NOMO-1 (cell line): ENCODE measurements at regions not wholly inside any gene's neighbourhood (a gene's known extent, or its start where the extent isn't known, plus 50 kb on each side); places are given as distances from the start of the nearest gene placed in this dataset.

Experiments
- DNase-seq, 2 experiments: peaks; one replicate each; lab custom pipeline; 2025; ENCODE audit not compliant: unreplicated experiment in 2 of 2; lab: John Stamatoyannopoulos, UW

DNA sequence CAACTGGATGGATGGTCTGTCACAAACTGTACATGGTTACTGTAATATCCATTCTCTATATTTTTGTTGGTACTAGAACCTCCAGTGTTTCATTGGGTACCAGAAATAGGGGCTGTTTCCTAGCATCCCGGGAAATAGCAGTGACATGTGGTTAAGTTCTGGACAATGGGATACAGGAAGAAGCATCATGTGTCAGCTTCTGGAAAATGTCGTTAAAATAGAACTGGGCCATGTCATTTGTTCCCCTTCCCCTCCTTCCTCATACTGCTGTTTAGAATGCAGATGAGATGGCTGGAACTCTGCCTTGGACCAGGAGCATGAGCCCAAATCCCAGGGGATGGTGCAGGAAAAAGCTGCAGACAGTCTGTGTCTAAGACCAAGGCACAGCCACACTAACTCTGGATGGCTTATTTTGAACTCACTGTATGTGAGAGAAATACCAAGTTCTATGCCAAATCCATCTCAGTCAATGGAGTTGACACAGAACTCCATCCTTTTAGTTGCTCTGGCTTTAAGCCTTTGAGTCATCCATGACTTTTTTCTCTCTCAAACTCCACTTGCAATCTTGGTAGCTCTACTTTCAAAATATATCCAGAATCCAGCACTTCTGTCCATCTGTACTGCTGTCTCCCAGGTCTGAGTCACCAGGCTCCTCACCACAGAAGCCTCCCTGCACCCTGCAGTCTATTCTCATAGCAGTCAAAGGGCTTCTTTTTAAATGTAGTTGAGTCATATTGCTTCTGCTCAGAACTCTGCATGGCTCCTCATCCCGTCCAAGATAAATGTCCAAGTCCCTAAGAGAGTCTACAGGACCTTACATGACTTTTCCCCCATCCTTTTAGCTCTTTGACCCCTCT lies 184.2 kb downstream of the NSG2 start:
- DNase-seq, result no peak

DNA sequence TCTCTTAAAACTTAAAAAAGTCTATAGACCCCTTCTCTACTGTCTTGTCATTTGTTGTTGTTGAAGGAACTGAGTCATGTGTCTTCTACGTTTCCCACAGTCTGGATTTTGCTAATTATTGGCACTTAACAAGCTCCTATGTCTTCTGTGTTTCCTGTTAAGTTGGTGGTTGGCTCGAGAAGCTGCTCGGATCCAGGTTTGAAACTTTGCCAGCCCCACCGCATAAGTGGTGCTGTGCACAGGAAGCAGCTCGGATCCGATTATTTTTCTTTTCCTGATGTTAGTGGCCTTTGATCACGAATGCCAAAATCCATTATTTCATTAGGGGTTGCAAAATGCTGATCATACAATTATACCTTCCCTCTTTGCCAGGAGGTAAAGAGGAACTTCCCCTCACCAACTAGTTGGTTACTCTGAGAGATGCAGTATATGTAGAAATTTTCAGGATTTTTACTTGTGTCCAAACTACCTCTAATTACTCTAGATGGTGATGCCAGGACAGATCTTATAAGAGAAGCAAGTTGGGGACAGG lies 186.5 kb downstream of the NSG2 start:
- no peak for DNase-seq

DNA sequence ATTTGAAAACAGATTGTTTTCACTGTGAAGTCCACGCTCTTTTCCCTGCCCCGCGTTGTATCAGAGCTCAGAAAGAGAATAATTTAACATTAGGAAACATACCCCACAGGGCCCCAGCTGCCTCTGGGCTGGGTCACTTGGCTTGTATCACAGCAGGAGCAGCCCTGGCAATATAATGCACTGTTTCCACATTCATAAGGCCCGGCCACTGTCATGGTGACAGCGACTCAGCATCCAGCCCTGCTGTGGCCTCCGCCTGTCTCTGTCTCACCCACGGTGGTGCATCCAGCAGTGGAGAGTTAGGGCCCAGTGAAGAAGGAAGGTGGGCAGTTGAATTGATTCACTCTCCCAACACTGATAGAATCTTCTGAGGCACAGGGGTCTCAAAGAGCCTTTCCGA lies 188.9 kb downstream of the NSG2 start:
- DNase-seq, result no peak

DNA sequence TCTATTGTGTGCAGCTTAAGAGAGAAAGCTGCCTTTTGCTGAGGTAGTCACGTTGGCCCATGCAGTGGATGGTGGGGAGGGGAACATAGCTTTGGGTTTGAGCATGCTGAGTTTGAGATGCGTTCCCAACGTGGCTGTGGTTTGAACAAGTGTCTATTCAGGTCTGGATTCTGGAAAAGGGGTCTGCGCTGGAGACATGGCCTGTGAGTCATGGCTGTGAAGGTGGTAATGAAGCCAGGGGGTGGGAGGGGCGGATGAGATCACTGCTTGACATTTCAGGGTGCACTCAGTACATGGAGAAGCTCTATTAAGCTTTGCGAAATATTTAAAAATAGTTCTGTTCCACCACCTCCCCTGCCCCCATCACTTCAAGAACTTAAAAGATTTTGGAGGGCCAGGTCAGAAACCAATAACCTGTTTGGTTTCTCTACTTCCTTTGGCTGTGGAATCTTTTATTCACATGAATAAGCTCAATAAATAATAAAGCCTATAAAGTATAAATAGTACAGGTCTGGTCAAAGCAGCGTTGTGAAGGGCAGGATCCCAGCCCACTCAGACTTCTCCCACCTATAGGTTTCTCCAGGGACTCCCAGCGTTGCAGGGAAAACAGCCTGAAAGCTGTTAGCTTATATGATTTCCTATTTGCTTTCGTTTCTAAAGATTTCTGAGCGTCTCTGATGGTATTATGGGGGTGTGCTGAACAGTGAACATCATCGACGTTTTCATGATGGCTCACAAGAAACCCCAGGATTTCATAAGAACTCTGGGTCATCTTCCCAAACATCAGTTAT lies 189.9 kb downstream of the NSG2 start:
- no peak for DNase-seq

DNA sequence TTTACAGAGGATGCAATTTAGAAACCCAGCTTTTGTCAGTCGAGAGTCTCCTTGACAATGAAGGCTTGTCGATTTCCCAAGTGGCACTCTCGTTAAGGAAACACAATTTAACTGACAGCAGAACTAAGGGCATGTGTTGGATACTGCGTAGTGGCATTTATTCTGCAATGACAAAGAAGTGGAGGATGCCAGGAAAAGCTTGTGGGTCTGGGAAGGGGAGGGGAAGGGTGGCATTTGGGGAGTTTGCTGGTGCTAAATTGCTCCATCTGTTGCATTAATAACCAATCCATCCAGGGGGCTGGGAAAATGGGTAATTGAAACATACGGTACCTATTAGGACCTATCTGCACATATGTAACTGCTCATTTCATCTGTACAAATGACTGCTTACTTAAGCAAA lies 190.6 kb downstream of the NSG2 start:
- no peak for DNase-seq

DNA sequence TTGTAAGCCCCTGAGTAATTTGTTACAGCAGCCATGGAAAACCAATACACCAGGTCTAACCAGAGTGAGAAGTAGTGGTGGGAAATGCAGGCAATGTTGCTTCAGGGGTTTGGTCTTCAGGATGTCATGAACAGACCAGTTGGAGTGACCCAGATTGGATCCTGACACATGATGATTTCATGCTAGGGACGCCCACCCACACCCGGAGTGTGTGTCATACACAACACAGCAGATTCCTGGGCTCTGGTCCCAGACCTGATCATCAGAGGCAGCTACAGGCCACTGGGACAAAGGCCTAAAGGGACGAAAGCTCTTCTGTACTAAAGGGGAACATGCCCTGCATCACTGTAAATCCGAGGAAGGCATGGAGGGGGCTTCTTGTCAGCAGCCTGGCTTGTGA lies 194.2 kb downstream of the NSG2 start:
- DNase-seq, result no peak

DNA sequence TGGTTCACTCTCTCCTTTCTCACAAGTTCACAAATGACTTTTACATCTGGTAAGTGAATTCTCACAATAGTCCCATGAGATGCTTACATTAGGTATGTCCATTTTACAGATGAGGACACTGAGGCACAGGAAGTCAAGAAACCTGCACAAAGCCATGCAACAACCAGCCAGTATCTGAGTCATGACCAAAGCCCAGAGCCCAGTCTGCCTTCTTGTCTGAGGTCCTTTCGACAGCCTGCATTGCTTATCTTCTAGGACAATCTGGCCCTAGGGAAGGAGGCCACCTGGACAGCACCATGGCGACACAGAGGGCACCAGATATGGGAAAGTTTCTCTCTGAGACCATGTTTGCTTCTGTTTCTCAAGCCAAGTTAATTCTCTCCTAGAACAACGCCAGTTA lies 197.1 kb downstream of the NSG2 start:
- DNase-seq, result no peak

DNA sequence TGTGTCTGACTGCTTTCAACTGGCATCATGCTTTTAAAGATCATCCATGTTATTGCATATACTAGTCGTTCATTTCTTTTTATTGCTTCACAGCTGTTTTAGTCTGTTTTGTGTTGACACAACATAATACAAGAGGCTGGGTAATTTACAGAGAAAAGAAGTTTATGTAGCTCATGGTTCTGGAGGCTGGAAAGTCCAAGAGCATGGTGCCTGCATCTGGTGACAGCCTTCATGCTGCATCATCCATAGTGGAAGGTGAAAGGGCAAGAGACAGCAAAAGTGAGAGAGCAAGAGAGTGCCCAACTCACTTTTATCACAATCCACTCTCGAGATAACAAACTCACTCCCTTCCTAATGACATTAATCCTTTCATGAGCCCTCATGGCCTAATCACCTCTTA lies 198.4 kb downstream of the NSG2 start:
- no peak for DNase-seq

DNA sequence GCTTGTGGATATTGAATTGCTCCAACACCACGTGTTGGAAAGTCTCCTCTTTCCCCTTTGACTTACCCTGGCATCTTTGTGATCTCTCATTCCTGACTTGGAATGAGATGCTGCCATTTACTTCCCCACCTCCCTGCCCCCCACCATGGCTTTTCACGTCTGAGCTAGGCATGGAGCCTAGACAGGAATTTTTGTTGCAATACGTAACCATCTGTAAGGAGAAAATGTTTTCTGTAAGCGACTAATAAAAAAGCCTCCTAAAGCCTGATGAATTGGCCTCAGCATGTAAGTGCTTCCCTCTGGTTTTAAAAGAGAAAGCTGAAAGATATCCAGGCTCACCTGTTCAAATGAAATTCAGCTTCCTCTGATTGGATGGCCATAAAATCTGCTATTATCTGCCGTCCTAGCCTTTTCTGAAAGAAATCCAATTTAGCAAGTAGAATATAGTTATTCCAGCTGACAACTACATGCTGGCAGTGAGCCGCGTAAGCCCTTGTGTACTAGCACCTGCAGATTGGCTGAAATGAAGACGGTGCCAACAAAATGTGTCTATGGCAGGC lies 200.1 kb downstream of the NSG2 start:
- DNase-seq, result no peak

DNA sequence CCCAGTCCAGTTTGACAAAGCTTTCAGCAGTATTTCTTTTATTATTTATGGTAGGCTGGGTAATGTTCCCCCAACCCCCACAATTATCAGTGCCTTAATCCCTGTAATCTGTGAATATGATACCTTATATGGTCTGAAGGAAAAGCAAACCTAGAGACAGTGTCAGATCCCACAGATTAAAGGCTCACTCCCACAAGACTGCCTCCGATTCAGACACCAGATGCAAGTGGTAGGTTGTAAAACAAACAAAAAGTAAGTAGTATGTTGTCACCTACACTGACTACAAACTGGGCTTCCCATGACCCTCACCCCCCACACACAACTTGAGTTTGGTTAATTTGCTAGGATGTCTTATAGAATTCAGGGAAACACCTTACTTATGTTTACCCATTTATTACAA lies 201.2 kb downstream of the NSG2 start:
- no peak for DNase-seq

DNA sequence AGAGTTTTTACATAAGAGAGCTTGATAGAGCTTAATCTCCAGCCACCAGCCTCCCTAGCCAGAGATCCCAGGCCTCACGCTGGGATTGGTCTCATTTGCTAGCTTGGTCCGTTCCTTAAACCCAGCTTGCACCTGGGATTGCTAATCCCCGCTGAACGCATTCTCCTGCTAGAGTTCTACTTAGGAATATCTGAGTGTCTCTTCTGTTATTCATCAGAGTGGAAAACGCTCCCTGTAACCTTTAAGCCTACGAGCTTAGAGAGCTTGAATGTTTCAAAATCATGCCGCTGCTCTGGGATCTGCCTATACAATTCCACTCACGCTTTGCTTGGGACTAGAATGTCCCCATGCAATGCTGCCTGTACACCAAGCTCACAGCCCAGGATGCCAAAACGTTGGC lies 201.8 kb downstream of the NSG2 start:
- DNase-seq, result no peak

DNA sequence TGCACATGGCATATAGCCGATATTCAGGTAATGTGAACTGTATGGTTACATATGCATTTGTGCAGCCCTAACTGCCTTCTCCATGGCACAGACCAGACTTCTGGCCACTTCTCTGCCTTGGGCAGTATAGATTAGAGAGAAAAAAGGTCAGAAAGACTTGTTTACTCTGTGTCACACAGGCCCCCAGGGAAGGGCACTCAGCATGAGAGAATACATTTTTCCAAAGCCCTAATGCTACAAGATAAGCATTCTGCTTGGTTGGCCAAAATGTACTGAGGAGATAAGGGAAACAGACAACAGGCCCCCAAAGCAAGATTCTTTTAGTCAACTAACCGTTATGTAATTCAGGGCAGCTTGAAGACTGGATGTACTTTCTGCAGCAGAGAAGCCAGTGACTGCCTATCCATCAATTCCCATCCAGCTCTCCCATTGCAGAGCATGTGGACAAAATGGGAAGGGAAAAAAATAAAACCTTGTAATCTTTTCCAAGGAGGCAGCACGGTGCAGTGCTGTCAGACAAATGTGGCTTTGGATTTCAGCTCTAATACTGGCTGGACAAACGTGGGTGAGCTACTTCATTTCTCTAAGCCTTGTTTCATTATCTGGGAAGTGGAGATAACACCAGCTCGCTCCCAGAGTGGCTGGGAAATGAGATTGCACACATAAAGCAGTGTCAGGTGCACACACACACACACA lies 205.9 kb downstream of the NSG2 start:
- no peak for DNase-seq

DNA sequence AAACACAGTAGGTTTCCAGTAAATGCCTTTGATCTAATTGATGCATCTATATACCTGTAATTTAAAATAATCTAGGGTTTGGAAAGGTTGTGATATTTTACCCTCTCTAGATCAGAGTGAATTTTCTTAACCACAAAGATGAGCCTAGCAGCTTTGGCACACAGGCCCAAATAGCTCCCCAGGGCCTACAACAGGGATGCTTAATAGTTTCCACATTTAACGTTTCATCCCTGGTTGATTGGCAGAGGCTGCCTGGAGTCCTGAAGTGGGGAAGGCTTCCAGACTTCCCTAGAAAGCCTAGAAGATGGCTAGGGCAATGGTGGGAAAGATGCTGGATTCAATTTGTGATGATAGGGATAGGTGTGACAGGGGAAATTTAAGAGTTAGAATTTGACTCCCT lies 206.6 kb downstream of the NSG2 start:
- no peak for DNase-seq

DNA sequence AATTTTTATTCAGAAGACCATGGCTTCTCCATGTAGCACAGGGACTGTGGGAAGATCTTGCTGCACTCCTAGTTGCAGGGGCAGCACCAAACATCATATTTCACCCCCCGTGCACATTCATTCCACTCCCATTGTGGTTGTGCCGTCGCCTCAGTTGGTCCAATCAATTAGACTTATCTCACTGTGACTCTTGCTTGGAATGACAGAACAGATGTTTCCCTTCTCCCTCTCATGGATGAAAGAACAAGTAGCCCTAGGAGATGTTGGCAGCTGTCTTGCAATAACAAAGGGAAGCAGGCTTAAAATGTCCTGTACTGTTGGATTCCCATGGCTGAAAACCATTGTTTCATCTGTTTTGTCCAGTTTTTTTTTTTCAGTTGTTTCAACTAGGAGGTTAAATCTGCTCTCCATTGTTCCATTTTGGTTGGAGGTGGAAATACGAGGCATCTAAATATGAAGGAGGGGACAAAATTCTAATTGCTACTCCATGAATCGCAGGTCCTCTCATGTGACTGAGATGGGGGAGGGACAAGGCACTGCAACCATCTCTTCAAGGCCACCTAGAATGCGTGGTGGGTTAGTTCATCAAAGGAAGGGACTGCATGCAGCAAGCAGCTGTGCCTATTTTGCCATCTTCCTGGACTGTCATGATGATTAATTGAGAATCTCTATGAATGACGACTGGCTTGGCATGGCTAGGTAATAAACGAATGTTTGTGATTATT lies 214.4 kb downstream of the NSG2 start:
- no peak for DNase-seq

DNA sequence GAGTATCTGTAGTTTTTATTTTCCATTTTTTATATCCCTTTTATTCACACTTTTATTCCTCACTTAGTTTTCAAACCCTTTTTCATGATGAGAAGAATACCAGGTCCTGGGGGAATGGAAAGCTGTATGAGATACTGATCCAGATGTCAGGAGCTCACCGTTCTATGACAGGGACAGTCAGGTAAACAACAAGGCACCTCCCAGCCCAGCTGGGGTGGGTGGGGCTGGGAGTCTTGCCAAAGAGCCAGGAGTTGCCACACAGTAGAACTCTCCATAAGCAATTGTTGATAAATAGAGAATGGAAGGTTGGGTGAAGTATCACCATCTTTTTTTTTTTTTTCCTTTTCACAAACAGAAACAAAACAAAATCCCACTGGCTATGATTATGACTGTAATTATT lies 225.8 kb downstream of the NSG2 start:
- DNase-seq, result no peak

DNA sequence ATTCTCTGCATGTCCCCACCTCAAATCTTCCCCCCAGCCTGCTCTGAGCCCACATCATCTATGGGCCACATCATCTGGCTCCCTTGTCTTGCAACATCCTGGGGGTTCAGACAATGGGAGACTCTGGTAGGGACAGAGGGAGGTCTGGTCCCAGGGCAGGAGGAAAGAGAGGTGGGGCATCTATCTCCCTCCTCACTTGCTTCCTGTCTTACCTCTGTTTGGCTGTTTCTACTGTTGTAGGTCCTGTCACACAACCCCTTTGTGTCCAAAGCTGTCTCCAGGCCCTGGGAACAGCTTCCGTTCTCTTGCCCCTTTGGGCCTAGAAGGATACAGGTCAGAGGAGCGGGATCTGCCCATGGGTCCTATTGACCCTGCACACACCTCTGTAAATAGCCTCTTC lies 227.2 kb downstream of the NSG2 start:
- DNase-seq, result no peak

DNA sequence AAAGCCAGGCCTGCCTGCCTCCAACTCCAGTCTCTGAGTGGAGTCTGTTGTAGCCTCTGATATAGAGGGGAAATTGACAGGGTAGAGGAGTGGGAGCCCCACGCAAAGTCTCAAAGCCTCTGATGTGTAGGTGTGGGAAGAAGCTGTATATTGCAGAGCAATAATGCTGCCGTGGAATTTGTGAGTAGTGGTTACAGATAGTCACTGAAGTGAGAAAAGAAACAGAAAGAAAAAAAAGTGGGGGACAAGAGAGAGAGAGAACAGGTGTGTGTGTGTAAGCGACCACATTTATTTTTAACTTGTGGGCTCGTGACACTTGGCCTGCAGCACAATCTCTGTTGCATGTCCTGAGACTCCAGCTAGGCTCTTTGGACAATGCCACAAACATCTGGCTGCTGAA lies 227.8 kb downstream of the NSG2 start:
- no peak for DNase-seq

DNA sequence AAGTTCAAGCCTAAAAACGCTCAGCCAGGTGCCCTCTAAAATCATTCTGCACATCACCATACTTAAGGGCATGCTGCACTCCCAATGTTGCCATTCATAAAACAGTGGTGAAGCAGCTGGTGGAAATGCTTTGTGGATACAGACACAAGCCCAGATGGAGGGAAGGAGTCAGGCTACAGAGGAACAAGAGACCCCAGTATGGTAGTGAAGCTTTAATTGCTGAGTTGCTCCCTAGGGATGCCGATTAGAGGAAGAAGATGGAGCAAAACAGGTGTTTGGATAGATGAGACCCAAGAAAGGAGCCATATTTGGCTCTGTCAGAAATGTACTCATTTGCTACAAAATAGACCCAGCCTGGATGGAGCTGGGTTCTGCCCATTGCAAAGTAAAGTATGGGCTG lies 230.5 kb downstream of the NSG2 start:
- no peak for DNase-seq

DNA sequence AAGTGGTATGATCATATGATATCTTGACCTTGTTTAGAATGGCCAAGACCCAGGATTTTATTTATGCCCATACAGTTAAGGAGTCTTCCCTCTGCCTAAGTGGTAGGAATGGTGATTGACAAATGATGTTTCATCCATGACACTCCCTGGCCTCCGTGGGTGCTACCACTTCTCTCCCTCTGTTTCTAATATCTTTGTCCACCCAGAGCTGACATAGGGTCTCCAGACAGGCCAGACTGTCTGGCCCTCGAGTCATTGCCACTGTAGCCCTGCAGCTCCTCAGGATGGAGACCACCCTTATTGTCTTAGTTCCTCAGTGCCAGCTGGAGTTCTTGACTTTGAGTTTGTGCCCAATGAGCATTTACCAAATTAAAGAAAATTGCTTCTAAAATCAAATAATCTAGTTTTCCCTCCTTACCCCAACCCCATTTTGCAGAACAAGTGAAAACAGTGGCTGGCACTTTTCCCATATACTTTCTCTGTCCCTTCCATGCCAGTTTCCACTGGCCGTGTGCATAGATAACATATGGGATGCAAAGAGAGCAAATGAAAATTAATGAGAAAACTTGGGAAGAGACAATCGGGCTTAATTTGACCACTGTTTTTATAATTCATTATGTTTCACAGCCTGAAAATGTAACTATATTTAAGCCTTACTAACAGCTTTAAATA lies 235.7 kb downstream of the NSG2 start:
- no peak for DNase-seq

DNA sequence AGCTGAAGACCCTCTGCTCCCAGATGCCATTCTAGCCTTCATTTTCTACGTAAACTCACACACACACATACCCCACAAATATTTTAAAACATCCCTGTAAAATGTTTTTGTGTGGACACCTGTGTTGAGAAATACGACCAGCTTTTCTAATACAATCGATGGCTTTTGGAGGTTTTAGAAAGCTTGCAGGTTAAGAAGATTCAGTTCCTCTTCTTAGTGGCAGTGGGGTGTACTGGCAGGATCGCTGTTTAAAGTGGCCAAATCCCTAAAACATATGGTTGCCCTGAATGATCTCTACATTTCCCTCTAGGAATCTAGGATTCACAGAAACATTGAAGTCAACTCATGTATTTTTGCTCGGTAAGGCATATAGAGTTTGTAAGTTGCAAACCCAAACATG lies 236.3 kb downstream of the NSG2 start:
- no peak for DNase-seq
